NCI-H2171 treated with DMSO at 0.1 percent for 48 hours (cell line): ENCODE measurements at regions not wholly inside any gene's neighbourhood (a gene's known extent, or its start where the extent isn't known, plus 50 kb on each side); places are given as distances from the start of the nearest gene placed in this dataset.

ENCODE experiments used
- DNase-seq: peaks from one replicate; lab custom pipeline; 2025; lab: John Stamatoyannopoulos, UW

- DNase-seq: no peak
These were observed 108.2 kb upstream of the STK17B start for GRCh38 chr2:196279541-196279940.

DNA sequence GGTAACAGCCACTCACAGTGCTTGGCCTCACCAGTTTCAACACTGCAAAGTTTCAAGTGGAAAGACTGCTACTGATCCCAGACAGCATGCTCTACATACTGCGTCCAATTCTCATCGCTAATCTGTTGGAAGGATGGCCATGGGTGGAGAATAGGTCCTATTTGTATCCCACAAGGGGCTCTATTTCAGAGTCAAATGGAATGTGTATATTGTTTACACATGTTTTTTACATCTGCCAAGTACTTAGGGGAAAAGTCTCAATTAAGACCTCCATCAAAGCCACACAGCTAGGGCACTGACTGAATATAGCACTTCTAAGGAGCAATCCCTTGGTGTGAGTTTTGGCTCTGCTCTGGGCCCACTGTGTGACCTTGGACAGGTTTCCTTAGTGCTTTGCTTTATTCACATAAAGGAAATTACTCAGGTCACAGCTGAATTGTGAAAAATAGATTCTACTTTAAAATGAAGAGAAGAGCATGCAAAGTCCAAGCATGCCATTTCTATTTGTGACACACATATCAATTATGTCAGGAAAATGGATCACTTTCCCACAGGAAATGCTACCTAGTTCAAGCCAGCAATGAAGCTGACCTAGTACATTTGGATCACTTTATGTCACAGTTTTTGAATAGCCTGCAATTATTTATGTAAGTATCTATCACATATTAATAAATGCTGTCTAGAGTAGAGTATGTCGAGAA lies 112.9 kb upstream of the STK17B start:
- DNase-seq: no peak

- no peak for DNase-seq
These were observed 113.6 kb upstream of the STK17B start for GRCh38 chr2:196284866-196285557.

GRCh38 chr2:196286821-196287220 lies 115.4 kb upstream of the STK17B start:
- DNase-seq: no peak

- DNase-seq: no peak
These were observed 116.1 kb upstream of the STK17B start for GRCh38 chr2:196287523-196287922.

- DNase-seq: no peak
These were observed 116.7 kb upstream of the STK17B start for GRCh38 chr2:196288006-196288538.

DNA sequence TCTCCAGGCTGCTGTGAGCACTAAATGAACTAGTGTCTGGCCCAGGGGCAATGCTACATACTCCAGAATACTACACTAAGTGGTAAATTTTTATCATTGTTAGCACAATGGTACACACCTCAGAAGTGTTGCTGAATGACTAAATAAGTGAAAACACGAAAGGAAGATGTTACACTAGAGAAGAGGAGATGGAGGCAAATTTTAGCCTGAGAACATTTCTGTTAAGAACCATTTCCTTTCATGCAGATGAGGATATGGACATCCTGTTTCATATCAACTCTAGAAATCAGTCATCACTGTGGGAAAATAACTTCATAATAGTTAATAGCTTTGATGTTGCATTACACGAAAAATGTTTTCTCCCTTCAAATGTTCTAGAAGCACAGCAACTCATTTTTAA lies 117.6 kb upstream of the STK17B start:
- no peak for DNase-seq

DNA sequence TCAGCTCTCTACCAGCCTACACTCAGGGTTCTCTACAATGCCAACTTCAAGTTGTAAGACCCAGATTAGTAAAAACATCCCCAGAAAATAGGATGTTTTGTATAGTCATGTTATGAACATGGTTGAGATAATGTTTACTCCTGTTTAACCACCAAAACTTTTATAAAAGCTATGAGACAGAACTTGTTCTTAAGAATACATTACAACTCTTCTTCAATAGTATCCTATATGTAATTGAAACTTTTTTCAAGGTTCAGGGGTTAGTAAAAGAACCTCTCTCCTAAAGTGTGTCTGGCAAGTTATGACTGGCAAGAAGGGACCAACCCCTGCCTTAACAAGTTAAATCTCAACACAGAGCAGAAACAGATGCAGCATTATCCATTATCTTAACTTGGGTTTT lies 118.8 kb upstream of the STK17B start:
- no peak for DNase-seq

- no peak for DNase-seq
These were observed 119.2 kb upstream of the STK17B start for GRCh38 chr2:196290569-196290968.

GRCh38 chr2:196291426-196291825 lies 120.0 kb upstream of the STK17B start:
- DNase-seq: no peak

GRCh38 chr2:196291873-196292800 lies 120.8 kb upstream of the STK17B start:
- DNase-seq: no peak

- no peak for DNase-seq
These were observed 122.6 kb upstream of the STK17B start for GRCh38 chr2:196293751-196294515.

GRCh38 chr2:196294516-196294909 lies 123.1 kb upstream of the STK17B start:
- no peak for DNase-seq

GRCh38 chr2:196295005-196295404 lies 123.6 kb upstream of the STK17B start:
- no peak for DNase-seq

DNA sequence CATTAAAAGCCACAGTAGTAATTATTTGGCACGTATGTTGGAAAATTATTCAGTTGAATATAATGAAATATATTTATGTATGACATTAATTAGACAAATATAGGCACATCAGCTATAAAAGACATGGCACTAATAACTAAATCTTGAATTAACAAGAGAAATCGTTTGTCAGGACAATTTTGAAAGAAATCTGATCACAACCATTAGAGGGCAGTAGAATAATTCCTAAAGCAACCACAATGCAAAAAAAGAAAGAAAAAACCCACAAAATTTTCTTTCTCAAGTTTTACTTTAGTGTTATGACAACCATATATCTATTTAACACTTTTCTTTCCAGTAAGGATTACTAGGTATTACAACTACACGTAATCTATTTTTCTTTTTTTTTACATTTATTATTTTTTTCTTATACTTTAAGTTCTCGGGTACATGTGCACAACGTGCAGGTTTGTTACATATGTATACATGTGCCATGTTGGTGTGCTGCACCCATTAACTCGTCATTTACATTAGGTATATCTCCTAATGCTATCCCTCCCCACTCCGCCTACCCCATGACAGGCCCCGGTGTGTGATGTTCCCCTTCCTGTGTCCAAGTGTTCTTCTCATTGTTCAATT lies 126.8 kb upstream of the STK17B start:
- DNase-seq: peak; percentile 54

DNA sequence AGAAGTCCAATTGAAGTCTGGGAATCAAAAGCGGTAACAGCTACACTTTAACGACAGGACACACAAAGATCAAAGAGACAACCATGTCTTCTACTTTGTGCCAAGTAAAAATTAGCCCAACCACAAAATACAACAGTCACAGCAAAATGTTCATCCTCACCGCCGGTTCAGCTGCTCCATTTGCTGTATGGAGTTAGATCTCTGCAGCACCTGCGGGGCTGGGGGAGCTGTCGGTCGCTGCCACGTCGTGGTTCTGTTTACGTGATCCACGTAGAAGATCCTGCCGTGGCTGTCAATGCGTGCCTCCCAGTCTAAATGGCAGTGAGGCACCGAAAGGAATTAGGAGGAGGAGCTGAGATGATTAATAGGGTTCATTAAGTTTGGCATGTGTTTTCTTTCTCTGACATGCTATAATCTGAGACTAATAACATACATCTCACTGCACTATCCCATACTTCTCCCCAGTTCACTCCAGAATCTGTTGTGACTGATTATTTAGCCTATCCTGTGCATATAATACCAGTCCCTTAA lies 136.5 kb upstream of the STK17B start:
- DNase-seq: no peak

GRCh38 chr2:196309691-196310090 lies 138.3 kb upstream of the STK17B start:
- no peak for DNase-seq

- DNase-seq: no peak
These were observed 142.8 kb upstream of the STK17B start for GRCh38 chr2:196314157-196314556.

DNA sequence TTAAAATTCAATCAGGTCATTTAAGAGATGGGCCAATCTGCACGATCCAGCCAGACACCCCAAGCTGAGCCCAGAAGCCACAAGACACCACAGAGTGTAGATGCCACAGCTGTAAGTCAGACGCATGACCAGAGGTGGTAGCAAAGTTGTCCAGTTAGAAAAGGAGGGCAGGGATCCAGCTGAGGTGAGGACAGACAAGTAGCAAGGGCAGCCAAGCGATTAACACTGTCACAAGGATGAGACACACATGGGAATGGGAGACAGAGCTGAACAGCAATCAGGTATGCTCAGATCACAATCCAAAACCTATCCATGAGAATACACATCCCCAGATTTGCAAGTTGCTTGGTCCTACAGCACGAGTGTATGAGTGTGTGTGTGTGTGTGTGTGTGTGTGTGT lies 143.4 kb upstream of the STK17B start:
- DNase-seq: no peak

- DNase-seq: no peak
These were observed 144.1 kb upstream of the STK17B start for GRCh38 chr2:196315388-196316049.
